NB4 (cell line): ENCODE measurements at regions not wholly inside any gene's neighbourhood (a gene's known extent, or its start where the extent isn't known, plus 50 kb on each side); places are given as distances from the start of the nearest gene placed in this dataset.

Experiments
- MAX ChIP-seq: IDR thresholded peaks from 2 replicates; pipeline ENCODE4 v1.6.1; 2011; ENCODE audit warnings: low read depth, low read length
- MYC ChIP-seq: IDR thresholded peaks from 2 replicates; pipeline ENCODE4 v1.6.1; 2011; ENCODE audit warnings: low read depth, low read length
- POLR2A ChIP-seq: IDR thresholded peaks from 2 replicates; pipeline ENCODE4 v1.6.1; 2011; ENCODE audit warnings: mild to moderate bottlenecking; ENCODE audit not compliant: insufficient read length; ENCODE audit errors: extremely low read depth
- TF ChIP-seq, protein P1 (sequence below): IDR thresholded peaks from one replicate; pipeline ENCODE4 v1.5.1; 2012; ENCODE audit warnings: low read depth, low read length

DNA sequence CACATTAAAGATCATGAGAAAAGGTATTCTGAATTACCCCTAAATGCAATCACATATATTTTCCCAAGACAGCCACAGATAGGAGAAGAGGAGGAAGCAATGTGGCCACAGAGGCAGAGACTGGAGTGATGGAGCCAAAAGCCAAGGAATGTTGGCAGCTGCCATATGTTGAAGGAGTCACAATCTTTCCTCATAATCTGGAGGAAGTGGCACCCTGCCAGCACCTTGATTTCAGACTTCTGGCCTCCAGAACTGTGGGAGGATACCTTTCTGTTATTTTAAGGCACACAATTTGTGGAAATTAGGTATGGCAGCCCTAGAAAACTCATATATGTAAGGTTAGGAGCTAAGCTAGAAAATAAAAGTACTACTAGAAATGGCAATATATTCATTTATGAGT, 139.9 kb upstream of the GAS1 start:
- no peak for TF ChIP-seq POLR2A
- TF ChIP-seq, protein P1, sequence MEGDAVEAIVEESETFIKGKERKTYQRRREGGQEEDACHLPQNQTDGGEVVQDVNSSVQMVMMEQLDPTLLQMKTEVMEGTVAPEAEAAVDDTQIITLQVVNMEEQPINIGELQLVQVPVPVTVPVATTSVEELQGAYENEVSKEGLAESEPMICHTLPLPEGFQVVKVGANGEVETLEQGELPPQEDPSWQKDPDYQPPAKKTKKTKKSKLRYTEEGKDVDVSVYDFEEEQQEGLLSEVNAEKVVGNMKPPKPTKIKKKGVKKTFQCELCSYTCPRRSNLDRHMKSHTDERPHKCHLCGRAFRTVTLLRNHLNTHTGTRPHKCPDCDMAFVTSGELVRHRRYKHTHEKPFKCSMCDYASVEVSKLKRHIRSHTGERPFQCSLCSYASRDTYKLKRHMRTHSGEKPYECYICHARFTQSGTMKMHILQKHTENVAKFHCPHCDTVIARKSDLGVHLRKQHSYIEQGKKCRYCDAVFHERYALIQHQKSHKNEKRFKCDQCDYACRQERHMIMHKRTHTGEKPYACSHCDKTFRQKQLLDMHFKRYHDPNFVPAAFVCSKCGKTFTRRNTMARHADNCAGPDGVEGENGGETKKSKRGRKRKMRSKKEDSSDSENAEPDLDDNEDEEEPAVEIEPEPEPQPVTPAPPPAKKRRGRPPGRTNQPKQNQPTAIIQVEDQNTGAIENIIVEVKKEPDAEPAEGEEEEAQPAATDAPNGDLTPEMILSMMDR: no peak
- TF ChIP-seq MAX: no peak
- no peak for TF ChIP-seq MYC
